K562 (cell line): ENCODE measurements at regions not wholly inside any gene's neighbourhood (a gene's known extent, or its start where the extent isn't known, plus 50 kb on each side); places are given as distances from the start of the nearest gene placed in this dataset.

ENCODE experiments used
- CHD2 ChIP-seq: IDR thresholded peaks from 2 replicates; pipeline ENCODE4 v1.6.1; 2011; ENCODE audit warnings: low read depth, low read length
- CREB5 ChIP-seq: fragments of 250-450 bp; sonication (Bioruptor Pico); IDR thresholded peaks from 2 replicates; pipeline ENCODE4 v1.5.0; 2020; ENCODE audit warnings: mild to moderate bottlenecking
- GATAD2B ChIP-seq: fragments of 450-650 bp; IDR thresholded peaks from 2 replicates; pipeline ENCODE4 v1.6.1; 2017; ENCODE audit warnings: mild to moderate bottlenecking, borderline replicate concordance
- MYBL2 ChIP-seq, 2 experiments: fragments of 450-650 bp in 1 of 2; sonication (generic) in 1 of 2; formaldehyde crosslinking in 1 of 2; IDR thresholded peaks; 2 replicates each; pipeline versions ENCODE4 v1.6.1 to v1.8.1; 2017 to 2022; ENCODE audit warnings: borderline replicate concordance in 1 of 2, inconsistent platforms in 1 of 2, low read depth in 1 of 2, mild to moderate bottlenecking in 1 of 2, missing genetic modification reagents in 1 of 2, moderate library complexity in 1 of 2
- PHB2 ChIP-seq: fragments of 450-650 bp; IDR thresholded peaks from 2 replicates; pipeline ENCODE4 v1.6.1; 2017; ENCODE audit warnings: low read depth
- PRDM10 ChIP-seq: fragments of 450-650 bp; IDR thresholded peaks from 2 replicates; pipeline ENCODE4 v1.6.1; 2018; ENCODE audit not compliant: partially characterized antibody
- SRF ChIP-seq, 2 experiments: fragments of 250-450, 450-650 bp in 1 of 2; sonication (Bioruptor Pico) in 1 of 2; sonication (generic) in 1 of 2; formaldehyde crosslinking; IDR thresholded peaks; 2 replicates each; pipeline versions ENCODE4 v1.5.0 to v1.5.1; 2020 to 2022; ENCODE audit warnings: mild to moderate bottlenecking in 1 of 2, missing genetic modification reagents in 1 of 2
- TAF1 ChIP-seq: IDR thresholded peaks from 2 replicates; pipeline ENCODE4 v1.6.1; 2011; ENCODE audit warnings: mild to moderate bottlenecking, low read length, moderate library complexity; ENCODE audit not compliant: insufficient read depth, control insufficient read depth, severe bottlenecking; ENCODE audit errors: extremely low read depth
- ZBTB17 ChIP-seq: fragments of 450-650 bp; formaldehyde crosslinking; IDR thresholded peaks from 2 replicates; pipeline ENCODE4 v1.4.0; 2020; ENCODE audit warnings: mild to moderate bottlenecking
- ZFP36 ChIP-seq: fragments of 150-350 bp; IDR thresholded peaks from 2 replicates; pipeline ENCODE4 v1.6.1; 2018; ENCODE audit warnings: low read length, low read depth; ENCODE audit not compliant: partially characterized antibody

- no peak for TF ChIP-seq ZBTB17
- TF ChIP-seq CHD2, result no peak
- TF ChIP-seq ZFP36, result no peak
- TF ChIP-seq GATAD2B, result no peak
- TF ChIP-seq PHB2, result no peak
- no peak for TF ChIP-seq PRDM10
- no peak for TF ChIP-seq CREB5 (CRISPR knock-in tag)
- TF ChIP-seq TAF1, result no peak
- TF ChIP-seq MYBL2 (IDR thresholded peaks at IDR 0.05; ENCODE audit: low read depth), result no peak
- no peak for TF ChIP-seq MYBL2 (CRISPR knock-in tag; IDR thresholded peaks at IDR 0.05; ENCODE audit: borderline replicate concordance)
- no peak for TF ChIP-seq SRF (CRISPR knock-in tag; IDR thresholded peaks at IDR 0.05)
These were observed 51.4 kb upstream of the S1PR1 start for GRCh38 chr1:101185421-101185820.
